GM19025 (cell line): ENCODE measurements at regions not wholly inside any gene's neighbourhood (a gene's known extent, or its start where the extent isn't known, plus 50 kb on each side); places are given as distances from the start of the nearest gene placed in this dataset.
"Not testable (repeated sequence)": the region's sequence is repeated elsewhere in the genome, so short reads cannot be mapped to it uniquely, and the experiment has no call there.

Source experiments
- ATAC-seq: cut with Tn5 transposase; IDR thresholded peaks from one replicate; pipeline ENCODE4 v1.9.1; 2021; ENCODE audit warnings: mild to moderate bottlenecking, low read depth, moderate library complexity; ENCODE audit not compliant: unreplicated experiment

DNA sequence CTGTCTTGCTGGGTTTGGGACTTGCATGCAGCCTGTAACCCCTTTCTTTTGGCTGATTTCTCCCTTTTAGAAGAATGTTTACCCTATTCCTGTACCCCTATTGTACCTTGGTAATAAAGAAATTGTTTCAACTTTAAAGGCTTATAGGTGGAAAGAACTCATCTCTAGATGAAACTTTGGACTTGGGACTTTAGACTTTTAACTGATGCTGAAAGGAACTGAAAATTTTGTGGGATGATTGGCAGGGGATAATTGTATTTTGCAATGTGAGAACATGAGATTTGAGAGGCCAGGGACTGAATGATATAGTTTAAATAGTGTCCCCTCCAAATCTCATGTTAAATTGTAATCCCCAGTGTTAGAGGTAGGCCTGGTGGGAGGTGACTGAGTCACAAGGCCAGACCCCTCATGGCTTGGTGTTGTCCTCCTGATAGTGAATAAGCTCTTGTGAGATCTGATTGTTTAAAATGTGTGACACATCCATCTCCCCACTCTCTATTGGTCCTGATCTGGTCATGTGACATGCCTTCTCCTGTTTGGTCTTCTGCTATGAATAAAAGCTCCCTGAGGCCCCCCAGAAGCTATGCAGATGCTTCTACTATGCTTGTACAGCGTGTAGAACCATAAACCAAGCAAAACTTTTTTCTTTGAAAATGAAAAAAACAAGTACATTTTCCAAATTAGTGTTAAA, 1621.3 kb upstream of the B3GALT2 start:
- ATAC-seq, result no peak

DNA sequence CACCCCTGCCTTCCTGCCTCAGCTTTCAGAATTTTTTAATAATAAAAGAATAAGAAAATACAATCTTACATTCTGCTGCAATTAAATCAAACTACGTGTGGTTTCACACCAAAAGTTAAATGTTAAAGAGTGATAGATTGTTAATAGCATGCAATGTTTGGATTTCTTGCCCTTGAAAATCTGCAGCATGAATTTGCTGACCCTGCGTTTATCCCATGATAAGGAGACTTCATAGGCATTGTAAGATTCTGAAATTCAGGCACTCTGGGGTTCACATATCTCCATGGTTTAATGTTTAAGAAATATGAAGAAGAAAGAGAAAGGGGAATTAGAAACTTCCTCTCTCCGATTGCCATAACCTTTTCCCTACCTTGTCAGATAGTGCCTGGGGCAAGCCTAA, 1616.2 kb upstream of the B3GALT2 start:
- no peak for ATAC-seq

- ATAC-seq, result peak; percentile 68
Observed at GRCh38 chr1:194795917-194796593, 1609.6 kb upstream of the B3GALT2 start.

GRCh38 chr1:194787001-194787400, 1600.6 kb upstream of the B3GALT2 start:
- ATAC-seq, result no peak

GRCh38 chr1:194786027-194786426, 1599.6 kb upstream of the B3GALT2 start:
- ATAC-seq, result no peak

DNA sequence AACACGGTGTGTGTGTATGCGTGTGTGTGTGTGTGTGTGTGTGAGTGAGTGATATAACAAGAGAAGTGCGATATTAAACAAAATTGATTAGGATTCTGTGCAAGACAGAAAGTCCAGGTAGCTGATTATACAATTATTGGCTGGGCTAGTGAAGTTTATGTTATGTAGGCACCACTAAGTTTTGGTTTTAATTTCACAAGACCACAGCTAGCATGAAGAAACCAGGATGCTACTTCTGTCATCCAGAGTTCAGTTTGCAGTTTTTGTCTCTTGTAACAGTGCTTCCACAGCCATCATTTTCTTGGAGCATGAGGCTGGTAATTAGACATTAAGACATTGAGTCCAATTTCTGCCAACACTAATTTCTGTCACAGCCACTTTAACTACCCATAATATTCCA, 1590.2 kb upstream of the B3GALT2 start:
- ATAC-seq, result no peak

GRCh38 chr1:194774535-194774934, 1588.1 kb upstream of the B3GALT2 start:
- no peak for ATAC-seq

DNA sequence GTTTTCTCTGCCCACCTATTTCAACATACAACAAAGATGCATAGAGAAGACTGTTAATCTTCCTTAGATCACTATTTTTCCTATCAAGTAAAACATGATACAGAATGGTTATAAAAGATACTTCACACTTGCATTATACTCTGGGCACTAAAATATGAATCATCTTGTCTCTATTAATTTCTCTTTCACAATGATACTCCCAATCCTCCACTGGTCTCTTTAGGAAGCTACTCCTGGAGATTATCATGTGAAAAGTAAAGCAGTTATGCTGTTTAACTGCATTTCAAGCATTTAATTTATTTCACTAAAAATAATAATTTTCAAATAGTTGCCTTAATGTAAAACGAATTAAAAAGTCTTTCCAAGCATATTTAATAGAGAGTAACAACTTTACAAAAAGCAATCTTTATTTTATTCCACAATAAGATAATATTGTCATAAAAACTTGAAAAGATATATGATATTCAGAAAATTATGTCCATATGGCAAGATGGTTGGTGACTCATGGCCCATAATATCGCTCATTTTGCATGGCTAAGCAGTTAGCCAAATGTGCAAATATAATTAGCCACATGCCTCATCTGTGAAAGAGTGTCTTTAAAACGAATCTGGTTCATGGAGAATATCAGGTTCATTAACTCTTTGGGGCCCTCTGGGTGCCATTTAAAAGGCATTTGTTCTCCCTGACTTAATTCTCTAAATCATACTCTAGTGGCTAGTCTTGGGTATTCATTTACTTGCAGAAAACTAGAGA, 1569.0 kb upstream of the B3GALT2 start:
- ATAC-seq, result no peak

DNA sequence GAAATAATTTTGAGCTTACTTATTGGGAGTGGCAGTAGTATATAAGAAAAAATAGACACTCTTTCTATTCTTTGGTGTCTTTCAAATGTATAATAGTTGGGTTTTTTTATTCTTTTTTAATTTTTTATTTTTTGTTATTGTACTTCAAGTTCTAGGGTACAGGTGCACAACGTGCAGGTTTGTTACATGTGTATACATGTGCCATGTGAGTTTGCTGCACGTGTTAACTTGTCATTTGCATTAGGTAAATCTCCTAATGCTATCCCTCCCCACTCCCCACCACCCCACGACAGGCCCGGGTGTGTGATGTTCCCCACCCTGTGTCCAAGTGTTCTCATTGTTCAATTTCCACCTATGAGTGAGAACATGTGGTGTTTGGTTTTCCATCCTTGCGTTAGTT, 1552.4 kb upstream of the B3GALT2 start:
- not testable (repeated sequence) for ATAC-seq

GRCh38 chr1:194734970-194735369, 1548.6 kb upstream of the B3GALT2 start:
- no peak for ATAC-seq

- ATAC-seq, result no peak
Observed at GRCh38 chr1:194731025-194731424, 1544.6 kb upstream of the B3GALT2 start.

GRCh38 chr1:194730304-194730703, 1543.9 kb upstream of the B3GALT2 start:
- ATAC-seq, result no peak

GRCh38 chr1:194723067-194723466, 1536.7 kb upstream of the B3GALT2 start:
- no peak for ATAC-seq

DNA sequence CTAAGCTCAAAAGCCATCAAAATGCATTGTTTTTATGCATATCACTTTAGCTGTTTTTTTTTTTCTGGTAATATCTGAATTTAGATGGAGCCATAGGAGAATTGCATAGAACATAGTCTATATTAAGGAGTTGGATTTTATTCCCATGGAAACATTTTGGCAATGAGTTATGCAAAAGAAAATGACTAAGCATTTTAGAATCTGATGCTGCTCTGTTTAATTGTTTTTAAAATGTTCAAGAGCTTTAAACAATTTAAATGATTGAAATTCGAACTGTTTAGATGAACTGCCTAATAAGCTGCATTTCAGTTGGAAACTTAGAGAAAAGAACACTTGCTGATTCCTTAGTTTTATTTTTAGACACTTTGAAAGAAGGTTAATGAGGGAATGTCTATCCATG, 1531.5 kb upstream of the B3GALT2 start:
- ATAC-seq, result no peak

DNA sequence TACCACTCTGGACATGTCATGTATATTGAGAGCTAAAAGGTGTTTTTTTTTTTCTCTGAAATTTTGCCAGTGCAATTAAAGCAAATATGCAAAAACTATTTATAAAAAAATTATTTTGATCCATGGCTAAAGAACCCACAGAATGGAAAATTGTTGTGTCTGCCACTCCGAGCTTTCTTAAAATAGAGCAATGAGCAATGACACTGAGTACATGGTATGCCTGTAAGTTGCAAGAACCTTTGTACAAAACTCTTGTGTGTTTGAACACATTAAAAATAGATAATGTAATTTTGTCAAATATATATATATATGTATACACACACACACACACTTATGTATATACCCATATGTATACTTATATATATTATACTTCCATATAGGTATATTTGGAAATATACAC, 1530.9 kb upstream of the B3GALT2 start:
- no peak for ATAC-seq

DNA sequence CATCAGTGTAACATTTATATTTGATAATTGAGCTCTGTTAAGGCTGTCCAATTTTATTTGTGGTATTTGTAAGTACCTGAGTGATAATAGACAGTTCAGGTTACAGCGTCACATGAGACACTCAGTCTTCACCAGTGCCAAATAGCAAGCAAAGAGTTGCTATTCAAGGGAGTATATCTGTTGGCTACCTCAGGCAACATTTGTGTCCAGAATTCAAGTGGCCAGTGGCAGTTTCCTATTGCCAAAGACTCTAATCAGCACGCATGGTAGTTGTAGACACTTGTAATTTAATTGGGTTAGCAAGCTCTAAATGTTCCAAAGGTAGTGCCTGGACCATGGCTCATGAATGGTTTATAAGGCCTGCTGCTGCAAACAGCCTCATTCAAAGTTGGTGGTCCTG, 1524.3 kb upstream of the B3GALT2 start:
- no peak for ATAC-seq

GRCh38 chr1:194709439-194709838, 1523.0 kb upstream of the B3GALT2 start:
- ATAC-seq, result no peak

DNA sequence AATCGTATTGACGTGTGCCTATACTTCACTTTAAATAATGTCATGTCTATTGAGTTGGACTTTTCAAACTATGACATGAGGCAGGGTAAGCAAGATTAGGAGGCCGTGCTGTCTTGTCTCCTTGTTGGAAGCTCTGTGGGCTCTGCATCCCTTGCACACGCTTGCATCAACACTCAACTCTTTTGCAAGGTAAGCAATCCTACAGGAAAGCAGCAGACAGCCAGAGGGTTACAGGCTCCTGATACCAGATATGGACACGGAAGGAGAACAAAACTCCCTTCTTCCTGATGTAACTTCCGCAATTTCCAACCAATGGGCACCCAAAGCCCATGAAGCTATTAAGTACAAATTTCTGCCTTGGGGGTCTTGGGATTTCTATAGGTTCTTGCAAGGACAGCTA, 1520.7 kb upstream of the B3GALT2 start:
- no peak for ATAC-seq

GRCh38 chr1:194705123-194705854, 1518.9 kb upstream of the B3GALT2 start:
- peak; percentile 73 for ATAC-seq

GRCh38 chr1:194698908-194699318, 1512.5 kb upstream of the B3GALT2 start:
- ATAC-seq, result no peak

DNA sequence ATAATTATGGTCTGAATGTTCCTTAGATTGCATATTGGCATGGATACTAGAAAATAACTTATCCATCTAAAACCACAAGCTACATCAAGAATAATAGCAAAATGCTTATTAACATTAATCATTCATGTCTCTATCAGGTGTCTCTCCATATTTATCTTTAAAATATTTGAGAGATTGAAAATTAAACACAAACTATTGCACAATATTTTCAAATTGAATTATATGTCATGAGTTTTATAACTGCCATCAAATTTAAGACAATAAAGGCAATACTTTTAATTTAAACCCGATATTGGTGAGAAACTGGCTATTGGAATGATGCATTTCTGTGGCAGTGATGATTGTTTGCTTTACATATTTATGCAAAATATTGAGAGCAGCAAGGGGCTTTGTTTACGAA, 1506.8 kb upstream of the B3GALT2 start:
- no peak for ATAC-seq
